ENCODE measurements at regions not wholly inside any gene's neighbourhood (a gene's known extent, or its start where the extent isn't known, plus 50 kb on each side); places are given as distances from the start of the nearest gene placed in this dataset.

DNA sequence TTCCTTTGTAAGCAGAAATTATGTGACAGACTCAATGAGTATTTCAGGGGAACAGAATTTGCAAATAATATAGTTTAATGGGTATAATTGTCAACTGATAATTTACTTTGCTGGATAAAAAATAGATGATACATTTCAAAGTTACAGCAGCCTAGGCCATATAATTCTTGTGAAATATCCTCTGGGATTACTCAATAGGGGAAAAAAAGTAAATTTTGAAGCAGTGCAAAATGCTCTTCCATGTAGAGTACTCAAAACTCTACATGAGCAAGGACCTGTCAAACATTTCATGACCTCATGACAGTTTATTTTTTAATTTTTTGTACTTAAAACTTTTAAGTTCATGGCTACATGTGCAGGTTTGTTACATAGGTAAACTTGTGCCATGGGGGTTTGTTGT lies 163.3 kb downstream of the DACT1 start:
- TF ChIP-seq, protein P1, sequence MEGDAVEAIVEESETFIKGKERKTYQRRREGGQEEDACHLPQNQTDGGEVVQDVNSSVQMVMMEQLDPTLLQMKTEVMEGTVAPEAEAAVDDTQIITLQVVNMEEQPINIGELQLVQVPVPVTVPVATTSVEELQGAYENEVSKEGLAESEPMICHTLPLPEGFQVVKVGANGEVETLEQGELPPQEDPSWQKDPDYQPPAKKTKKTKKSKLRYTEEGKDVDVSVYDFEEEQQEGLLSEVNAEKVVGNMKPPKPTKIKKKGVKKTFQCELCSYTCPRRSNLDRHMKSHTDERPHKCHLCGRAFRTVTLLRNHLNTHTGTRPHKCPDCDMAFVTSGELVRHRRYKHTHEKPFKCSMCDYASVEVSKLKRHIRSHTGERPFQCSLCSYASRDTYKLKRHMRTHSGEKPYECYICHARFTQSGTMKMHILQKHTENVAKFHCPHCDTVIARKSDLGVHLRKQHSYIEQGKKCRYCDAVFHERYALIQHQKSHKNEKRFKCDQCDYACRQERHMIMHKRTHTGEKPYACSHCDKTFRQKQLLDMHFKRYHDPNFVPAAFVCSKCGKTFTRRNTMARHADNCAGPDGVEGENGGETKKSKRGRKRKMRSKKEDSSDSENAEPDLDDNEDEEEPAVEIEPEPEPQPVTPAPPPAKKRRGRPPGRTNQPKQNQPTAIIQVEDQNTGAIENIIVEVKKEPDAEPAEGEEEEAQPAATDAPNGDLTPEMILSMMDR (IDR thresholded peaks at IDR 0.05) = no peak

DNA sequence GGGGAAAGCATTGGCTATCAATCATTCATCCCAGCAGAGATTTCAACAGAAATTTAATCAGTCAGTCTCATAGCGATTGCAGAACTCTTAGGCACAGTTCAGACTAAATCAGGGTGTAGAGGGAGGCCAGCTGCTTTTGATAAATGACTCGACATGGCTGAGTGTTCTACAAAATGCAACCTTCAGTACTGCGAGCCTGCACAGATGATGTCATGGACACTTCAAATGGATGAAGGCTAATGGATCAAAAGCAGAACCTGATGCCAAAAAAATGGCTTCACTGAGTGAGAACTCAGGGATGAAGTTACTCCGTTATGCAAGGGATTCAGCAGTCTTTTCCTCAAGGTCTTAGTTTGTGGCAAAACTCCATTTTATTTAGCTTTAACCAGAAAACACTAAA lies 167.3 kb downstream of the DACT1 start:
- DNase-seq = no peak
- intact Hi-C loops (cut with DNase I, micrococcal nuclease) = no loop called here
- TF ChIP-seq, protein P1 (IDR thresholded peaks at IDR 0.05) = no peak
- Histone ChIP-seq H3K4me3 (no peak overlapping the region), H3K9me3 (no peaks in the 10 kb centered on the region), H3K4me1 (ENCODE audit: low read depth) (no peaks in the 10 kb centered on the region), H3K36me3 (ENCODE audit: low read depth) (no peaks in the 10 kb centered on the region)
- no peak for ATAC-seq

More for the DNA sequence above, 163.3 kb downstream of the DACT1 start:
- Histone ChIP-seq H3K9me3 (no peaks in the 10 kb centered on the region), H3K36me3 (ENCODE audit: low read depth) (no peaks in the 10 kb centered on the region), H3K4me1 (ENCODE audit: low read depth) (peaks cover 5% of the 10 kb centered on the region), H3K4me3 (no peak overlapping the region)
- intact Hi-C loops (cut with DNase I, micrococcal nuclease) = no loop called here
- no peak for ATAC-seq
- no peak for DNase-seq

DNA sequence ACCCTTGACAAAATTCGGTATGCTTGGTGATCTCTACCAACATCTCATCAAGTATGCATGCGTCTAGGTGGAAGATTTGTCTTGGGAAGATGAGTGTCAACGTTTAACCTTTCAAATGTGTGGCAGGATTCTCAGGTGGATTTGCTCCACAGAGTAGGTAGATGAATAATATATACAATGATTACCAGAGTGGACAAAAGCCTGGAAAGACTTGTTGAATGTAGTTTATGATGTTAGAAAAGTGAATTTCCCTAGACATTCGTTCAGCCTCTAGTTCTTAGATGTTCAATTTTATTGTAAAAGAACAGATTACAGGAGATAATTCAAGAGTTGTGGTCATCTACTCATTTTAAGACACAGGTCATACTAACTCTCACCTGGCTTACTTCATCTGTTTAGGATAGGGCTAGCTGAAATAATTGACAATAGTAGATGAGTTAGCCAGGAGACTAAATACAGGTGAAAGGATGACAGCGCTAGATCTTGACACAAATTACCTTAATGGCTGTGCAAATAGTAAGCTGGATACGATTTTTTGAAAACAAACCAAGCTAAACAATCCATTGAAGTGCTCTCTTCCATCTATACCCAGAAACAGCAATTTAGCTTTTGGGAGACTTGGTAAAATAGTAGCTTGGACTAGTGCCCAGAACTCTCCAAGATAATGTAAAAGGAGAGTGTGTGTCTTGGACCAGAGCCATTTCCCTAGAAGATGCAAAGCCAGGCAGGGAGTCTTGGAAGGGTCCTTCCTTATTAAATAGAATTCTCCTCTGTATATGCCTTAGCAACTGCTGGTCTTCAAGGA lies 168.0 kb downstream of the DACT1 start:
- Histone ChIP-seq H3K36me3 (ENCODE audit: low read depth) (no peaks in the 10 kb centered on the region), H3K9me3 (no peaks in the 10 kb centered on the region), H3K4me3 (no peak overlapping the region), H3K4me1 (ENCODE audit: low read depth) (no peaks in the 10 kb centered on the region)
- intact Hi-C loops (cut with DNase I, micrococcal nuclease) = no loop called here
- DNase-seq = peak in 1 of 3 donors; percentile 27
- TF ChIP-seq, protein P1 (IDR thresholded peaks at IDR 0.05) = no peak
- ATAC-seq = peak; percentile 28

DNA sequence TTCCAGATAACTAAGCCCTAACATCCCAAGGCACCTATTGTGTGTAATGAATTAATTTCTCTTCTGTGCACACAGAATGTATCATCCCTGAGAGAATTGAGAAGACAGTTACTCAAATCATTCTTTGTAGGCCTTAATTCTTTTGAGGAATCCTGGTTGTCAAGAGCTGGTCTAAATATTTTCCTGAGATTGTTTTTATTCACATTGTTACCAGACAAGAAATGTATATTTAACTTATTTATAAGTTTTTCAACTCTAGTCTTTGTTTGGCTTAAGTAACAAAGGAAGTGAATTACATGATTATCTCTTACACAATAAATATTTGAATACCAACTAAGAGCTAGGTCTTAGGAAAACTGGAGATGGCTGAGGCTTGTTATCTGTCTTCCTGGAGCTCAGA lies 169.4 kb downstream of the DACT1 start:
- intact Hi-C loops (cut with DNase I, micrococcal nuclease) = no loop called here
- H3K9me3 ChIP-seq = no peaks in the 10 kb centered on the region
- H3K4me3 ChIP-seq = no peak overlapping the region
- no peaks in the 10 kb centered on the region for H3K36me3 ChIP-seq (ENCODE audit: low read depth)
- TF ChIP-seq, protein P1 (IDR thresholded peaks at IDR 0.05) = no peak
- DNase-seq (no peak), ATAC-seq (no peak)
- no peaks in the 10 kb centered on the region for H3K4me1 ChIP-seq (ENCODE audit: low read depth)

DNA sequence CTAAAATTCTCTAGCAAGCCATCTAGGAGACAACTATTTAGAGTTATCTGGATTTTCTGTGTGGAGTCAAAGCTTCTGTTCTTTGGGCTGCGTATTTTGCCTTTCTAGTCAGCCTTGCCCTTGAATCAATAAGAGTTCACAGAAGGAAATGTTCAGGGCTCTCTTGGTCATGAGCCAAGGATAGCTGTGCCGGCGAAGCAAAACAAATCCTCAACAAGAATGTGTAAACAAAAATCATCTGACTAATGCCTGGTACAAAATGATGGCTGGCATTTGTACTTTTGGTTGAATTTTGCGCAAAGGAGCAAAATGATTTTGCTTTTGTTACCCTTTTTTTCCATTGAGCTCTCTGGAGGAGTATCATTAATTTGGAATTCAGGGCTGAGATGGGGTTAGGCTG lies 171.1 kb downstream of the DACT1 start:
- Histone ChIP-seq H3K4me1 (ENCODE audit: low read depth) (no peaks in the 10 kb centered on the region), H3K9me3 (no peaks in the 10 kb centered on the region), H3K36me3 (ENCODE audit: low read depth) (no peaks in the 10 kb centered on the region), H3K4me3 (no peak overlapping the region)
- TF ChIP-seq, protein P1 (IDR thresholded peaks at IDR 0.05) = no peak
- intact Hi-C loops (cut with DNase I, micrococcal nuclease) = no loop called here
- peak in 1 of 3 donors; percentile 28 for DNase-seq
- ATAC-seq = no peak

Measured in mucosa of descending colon (tissue), 3 donors.